ENCODE measurements at regions not wholly inside any gene's neighbourhood (a gene's known extent, or its start where the extent isn't known, plus 50 kb on each side); places are given as distances from the start of the nearest gene placed in this dataset.
"Not testable (repeated sequence)": the region's sequence is repeated elsewhere in the genome, so short reads cannot be mapped to it uniquely, and the experiment has no call there.

- FAIRE-seq (no peak), DNase-seq (ENCODE audit: insufficient read length, low spot score) (no peak)
These were observed 104.6 kb downstream of the ENC1 start for GRCh38 chr5:74535926-74536325.

DNA sequence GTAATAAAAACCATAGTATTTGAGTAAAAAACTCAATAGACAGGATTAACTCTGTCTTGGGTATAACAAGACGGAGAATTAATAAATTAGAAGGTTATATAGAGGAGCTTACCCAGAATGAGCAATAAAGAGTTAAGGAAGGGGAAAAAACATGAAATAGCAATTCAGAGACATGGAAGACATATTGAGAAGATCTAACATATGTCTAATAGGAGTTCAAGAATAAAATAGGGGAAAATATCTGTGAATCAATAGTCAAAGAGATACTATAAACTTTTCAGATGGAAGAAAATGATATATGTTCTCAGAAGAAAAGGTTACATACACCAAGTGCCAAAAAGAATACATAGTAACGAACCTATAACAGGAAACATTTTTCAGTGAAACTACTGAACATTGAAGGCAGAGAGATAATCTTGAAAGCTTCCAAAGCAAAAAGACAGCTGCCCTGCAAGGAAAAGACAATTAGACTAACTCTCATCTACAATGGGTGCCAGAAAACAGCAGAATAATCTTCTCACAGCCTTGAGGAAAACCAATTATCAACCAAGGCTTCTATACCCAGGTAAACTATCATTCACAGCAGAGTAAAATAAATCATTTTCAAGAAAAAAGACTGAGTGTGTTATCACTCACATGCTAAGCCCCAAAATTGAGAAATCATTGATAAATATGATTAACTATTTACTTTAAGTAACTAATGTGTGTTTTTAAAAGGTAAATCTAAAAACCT lies 106.0 kb downstream of the ENC1 start:
- no peak for DNase-seq (ENCODE audit: insufficient read length, low spot score)
- FAIRE-seq, result no peak

GRCh38 chr5:74530326-74531050 lies 110.0 kb downstream of the ENC1 start:
- FAIRE-seq (no peak), DNase-seq (ENCODE audit: insufficient read length, low spot score) (no peak)

GRCh38 chr5:74529101-74529500 lies 111.4 kb downstream of the ENC1 start:
- FAIRE-seq (no peak), DNase-seq (ENCODE audit: insufficient read length, low spot score) (no peak)

- DNase-seq (ENCODE audit: insufficient read length, low spot score) (no peak), FAIRE-seq (no peak)
These were observed 114.4 kb downstream of the ENC1 start for GRCh38 chr5:74526111-74526510.

- not testable (repeated sequence) for FAIRE-seq; DNase-seq (ENCODE audit: insufficient read length, low spot score)
These were observed 115.8 kb downstream of the ENC1 start for GRCh38 chr5:74524767-74525166.

DNA sequence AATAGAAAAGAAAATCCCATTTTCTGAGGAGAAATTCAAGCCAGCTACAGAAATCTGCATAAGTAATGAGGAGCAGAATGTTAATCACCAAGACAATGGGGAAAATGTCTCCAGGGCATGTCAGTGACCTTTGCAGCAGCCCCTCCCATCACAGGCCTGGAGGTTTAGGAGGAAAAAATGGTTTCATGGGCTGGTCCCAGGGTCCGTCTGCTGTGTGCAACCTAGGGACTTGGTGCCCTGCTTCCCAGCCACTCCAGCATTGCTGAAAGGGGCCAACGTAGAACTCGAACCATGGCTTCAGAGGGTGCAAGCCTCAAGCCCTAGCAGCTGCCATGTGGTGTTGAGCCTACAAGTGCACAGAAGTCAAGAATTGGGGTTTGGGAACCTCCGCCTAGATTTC lies 116.8 kb downstream of the ENC1 start:
- DNase-seq (ENCODE audit: insufficient read length, low spot score); FAIRE-seq: not testable (repeated sequence)

- FAIRE-seq; DNase-seq (ENCODE audit: insufficient read length, low spot score): not testable (repeated sequence)
These were observed 117.7 kb downstream of the ENC1 start for GRCh38 chr5:74522838-74523237.

- no peak for DNase-seq (ENCODE audit: insufficient read length, low spot score)
- no peak for FAIRE-seq
These were observed 119.1 kb downstream of the ENC1 start for GRCh38 chr5:74521401-74521800.

GRCh38 chr5:74519679-74520078 lies 120.8 kb downstream of the ENC1 start:
- no peak for FAIRE-seq
- no peak for DNase-seq (ENCODE audit: insufficient read length, low spot score)

GRCh38 chr5:74519161-74519571 lies 121.4 kb downstream of the ENC1 start:
- FAIRE-seq (no peak), DNase-seq (ENCODE audit: insufficient read length, low spot score) (no peak)

GRCh38 chr5:74517700-74518099 lies 122.8 kb downstream of the ENC1 start:
- no peak for FAIRE-seq
- no peak for DNase-seq (ENCODE audit: insufficient read length, low spot score)

GRCh38 chr5:74516211-74516636 lies 124.3 kb downstream of the ENC1 start:
- DNase-seq (ENCODE audit: insufficient read length, low spot score) (peak; percentile 27), FAIRE-seq (peak; percentile 26)

- DNase-seq (ENCODE audit: insufficient read length, low spot score) (no peak), FAIRE-seq (no peak)
These were observed 125.5 kb downstream of the ENC1 start for GRCh38 chr5:74514888-74515551.

DNA sequence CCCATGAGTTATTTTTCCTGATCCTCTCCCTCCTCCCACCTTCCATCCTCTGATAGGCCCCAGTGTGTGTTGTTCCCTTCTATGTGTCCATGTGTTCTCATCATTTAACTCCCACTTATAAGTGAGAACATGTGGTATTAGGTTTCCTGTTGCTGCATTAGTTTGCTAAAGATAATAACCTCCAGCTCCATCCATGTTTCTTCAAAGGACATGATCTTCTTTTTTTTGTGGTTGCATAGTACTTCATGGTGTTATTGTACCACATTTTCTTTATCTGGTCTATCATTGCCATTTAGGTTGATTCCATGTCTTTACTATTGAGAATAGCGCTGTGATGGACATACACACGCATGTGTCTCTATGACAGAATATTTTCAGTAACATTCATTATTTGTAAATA lies 128.8 kb downstream of the ENC1 start:
- DNase-seq (ENCODE audit: insufficient read length, low spot score); FAIRE-seq: not testable (repeated sequence)

DNA sequence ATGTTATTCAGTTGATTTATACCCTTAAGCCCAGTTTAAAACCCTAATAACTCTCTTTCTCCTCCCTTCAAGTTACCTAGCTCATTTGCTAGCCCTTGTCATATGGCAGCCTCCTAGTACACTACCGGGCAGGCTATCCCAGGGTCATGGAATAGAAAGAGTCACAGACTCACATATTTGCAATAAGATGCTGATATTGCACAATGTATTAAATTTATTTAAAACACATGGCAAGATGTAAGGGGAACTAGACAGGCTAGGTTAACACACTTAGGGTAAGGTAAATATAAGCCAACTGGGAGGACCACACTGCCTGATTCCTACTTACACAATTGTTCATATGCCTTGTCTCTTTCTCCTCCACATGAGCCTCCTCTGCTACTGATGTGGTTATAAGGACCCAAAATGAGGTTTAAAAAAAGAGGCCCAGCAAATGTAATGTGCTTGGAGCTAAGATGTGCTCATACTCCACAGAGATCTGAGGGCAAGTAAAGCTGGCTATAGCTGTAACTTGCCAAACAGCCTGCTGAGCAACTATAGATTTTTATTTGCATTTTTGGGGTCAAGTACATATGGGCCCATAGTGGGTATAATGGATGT lies 130.0 kb downstream of the ENC1 start:
- FAIRE-seq, result no peak
- DNase-seq (ENCODE audit: insufficient read length, low spot score), result no peak

GRCh38 chr5:74507370-74508005 lies 133.0 kb downstream of the ENC1 start:
- FAIRE-seq, result no peak

DNA sequence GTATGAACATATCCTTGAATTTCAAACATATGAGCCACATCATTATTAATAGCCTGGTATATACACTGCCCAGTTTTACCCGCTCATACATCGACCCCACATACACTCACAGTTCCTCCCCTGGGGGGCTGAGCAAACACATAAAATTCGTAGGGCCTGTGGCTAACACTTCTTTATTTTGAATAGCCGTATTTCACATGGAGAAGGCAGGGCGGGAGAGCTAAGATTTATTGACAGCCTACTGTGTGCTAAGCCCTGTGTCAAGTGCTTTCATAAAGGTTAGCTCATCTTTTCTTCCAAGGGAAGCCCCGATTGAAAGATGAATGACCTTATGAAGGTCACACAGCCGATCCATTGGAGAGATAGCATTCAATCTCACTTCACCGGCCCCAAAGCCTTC lies 134.4 kb downstream of the ENC1 start:
- DNase-seq (ENCODE audit: insufficient read length, low spot score) (no peak), FAIRE-seq (no peak)

More at GRCh38 chr5:74507370-74508005, 133.0 kb downstream of the ENC1 start:
- no peak for DNase-seq (ENCODE audit: insufficient read length, low spot score)

GRCh38 chr5:74504463-74504862 lies 136.1 kb downstream of the ENC1 start:
- no peak for DNase-seq (ENCODE audit: insufficient read length, low spot score)
- no peak for FAIRE-seq

- FAIRE-seq (no peak), DNase-seq (ENCODE audit: insufficient read length, low spot score) (no peak)
These were observed 138.0 kb downstream of the ENC1 start for GRCh38 chr5:74502479-74502950.
